ENCODE measurements at regions not wholly inside any gene's neighbourhood (a gene's known extent, or its start where the extent isn't known, plus 50 kb on each side); places are given as distances from the start of the nearest gene placed in this dataset.
"Not testable (repeated sequence)": the region's sequence is repeated elsewhere in the genome, so short reads cannot be mapped to it uniquely, and the experiment has no call there.

DNA sequence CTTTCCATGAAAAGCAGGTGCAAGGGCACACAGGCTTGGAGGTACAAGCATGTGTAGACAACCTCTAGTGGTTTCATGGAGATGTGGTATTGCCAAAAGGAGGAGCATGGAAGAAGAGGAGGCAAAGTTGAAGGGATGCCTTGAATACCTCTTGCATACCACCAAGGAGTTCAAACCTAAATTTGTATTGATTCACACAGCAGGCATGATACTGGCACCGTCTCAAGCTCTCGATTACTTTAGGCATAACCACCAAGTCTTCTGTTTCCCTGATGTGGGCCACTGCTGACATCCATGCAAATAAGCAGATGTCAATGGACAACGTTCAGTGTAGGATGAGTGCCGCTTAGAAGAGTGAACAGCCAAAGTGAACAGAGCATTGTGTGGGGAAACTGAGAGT is 87.1 kb downstream of the SCN11A start:
- no peak for DNase-seq

DNA sequence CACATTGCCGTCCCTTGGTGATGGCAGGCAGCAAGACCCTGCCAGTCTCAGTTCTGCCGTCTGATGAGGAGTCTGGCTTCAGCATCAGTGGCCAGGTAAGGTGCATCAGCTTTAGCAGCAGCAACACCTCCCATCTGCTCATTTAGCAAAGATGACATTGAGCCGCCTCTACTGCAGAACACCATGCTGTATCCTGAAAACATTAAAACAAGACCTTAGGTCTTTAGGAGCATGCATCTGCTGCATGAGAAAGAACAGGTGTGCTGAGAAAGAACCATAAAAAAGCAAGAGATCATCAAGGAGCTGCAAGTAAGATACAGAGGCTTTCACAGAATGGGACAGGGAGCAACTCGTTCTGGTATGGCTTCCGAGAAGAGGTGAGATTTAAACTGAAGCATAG is 87.5 kb downstream of the SCN11A start:
- no peak for DNase-seq

DNA sequence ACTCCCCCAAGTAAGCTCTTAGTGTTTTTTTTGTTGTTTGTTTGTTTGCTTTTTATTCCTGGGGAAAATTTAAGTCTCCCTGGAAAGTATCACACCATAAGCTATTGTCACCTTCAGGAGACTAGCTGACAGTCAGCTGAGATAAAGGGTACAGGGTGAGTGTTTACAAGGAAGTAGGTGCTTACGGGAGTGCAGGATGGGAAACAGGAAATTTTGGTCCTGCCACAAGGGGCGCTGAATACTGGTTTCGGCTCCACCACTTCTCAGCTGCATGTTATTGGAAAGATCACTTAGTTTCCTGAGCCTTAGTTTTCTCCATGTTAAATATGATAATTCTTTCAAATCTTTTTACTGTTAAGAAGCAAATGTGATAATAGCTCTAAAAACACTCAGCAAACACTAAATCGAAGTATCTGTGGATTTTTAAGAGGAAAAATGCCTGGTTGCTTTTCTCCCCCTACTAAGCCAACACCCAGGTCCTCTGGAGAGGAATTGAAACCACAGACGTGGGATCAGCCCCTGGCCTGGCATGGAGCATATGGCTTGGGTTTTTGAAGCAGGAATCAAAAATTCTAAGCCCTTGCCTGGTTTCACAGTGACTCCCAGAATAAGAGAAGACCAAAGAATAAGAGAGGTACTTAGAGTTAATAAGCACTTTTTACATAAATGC is 90.7 kb downstream of the SCN11A start:
- DNase-seq: no peak

DNA sequence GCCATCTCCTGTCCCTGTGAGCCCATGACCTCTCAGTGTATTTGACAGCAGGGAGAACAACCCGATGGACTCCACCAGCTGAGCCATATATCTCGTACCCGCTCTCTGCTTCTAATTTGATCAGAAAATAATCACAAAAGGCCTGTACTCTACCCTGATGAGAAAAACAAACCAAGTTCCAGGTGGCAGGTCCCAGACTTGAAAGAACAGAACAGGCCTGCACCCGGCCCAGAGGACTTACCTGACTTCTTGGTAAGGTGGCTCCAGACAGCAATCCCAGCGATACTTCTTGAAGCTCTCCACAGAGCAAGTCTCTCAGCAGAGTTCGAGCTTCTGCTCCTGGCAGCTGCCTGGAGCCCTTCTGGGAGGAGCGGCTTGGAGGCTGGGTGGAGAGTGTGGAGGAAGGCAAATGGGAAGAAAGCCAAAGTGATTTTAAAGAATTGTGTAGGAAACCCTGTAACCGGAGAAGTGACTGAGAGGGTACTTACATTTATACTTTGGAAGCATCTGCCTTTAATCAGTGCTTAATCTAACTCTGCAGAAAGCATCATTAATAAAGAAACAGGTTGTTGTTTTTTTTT is 91.6 kb downstream of the SCN11A start:
- DNase-seq: no peak

DNA sequence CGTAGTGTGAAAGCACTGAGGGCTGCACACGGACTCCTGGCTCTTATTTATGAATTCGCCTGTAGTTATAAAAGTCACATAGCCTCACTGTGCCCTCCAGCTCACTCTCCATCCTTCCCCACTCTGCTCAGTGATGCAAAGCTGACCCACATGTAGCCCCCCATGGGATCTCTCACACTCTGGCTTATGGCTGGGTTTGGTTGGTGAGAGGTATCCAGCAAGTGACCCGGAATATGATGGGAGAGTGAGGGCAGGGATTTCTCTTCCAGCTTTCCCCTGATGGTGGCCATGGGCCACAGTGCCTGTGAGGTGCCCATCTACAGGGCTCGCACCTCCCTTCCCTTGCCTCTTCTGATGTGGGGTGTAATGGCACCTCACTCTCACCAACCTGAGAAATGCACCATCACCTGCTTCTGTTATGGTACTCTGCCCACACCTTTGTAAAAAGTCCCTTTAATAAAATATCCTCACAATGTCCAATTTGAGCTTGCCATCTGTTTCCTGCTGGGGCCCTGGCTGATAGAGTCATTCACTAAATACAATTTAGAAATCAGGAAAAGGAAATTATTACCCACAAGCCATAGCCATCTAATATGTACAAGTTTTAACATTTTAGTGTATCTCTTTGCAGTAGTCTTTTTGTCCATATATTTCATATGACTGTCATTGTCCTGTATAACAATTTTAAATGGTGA is 93.6 kb downstream of the SCN11A start:
- no peak for DNase-seq

DNA sequence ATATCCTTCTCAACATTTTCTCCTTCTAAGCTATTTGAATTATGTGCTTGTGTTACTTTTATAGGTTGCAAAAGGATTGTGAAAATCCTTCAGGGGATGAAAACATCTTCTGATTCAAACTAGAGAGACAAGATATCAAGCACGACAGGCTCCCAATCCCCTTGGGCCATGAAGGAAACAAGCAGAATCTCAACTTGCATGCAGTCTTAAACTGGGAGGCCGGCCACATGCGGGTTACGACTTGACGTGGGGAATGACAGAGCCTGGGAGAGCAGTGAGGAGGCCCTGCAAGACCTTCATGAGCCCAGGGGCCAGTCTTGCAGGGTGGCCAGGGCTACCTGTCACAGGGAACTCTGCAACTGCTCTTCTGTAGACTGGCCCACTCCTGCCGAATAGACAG is 94.4 kb downstream of the SCN11A start:
- no peak for DNase-seq

DNA sequence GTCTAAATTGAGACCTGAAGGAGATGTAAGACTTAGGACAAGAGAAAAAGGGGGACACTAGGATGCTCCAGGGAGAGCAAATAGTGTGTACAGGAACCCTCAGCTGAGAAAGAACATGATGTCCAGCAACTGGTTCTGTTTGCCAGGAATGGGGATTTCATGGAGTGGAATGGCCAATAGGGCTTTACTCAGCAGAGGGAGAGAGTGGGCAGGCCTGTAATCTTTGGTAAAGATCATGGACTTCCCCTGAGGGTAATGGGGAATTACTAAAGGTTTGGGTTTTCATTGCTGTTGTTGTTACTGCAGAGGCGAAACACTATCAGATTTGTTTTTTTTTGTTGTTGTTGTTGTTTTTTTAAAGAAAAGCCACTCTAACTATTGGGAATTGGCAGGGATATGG is 99.0 kb downstream of the SCN11A start:
- DNase-seq: no peak

DNA sequence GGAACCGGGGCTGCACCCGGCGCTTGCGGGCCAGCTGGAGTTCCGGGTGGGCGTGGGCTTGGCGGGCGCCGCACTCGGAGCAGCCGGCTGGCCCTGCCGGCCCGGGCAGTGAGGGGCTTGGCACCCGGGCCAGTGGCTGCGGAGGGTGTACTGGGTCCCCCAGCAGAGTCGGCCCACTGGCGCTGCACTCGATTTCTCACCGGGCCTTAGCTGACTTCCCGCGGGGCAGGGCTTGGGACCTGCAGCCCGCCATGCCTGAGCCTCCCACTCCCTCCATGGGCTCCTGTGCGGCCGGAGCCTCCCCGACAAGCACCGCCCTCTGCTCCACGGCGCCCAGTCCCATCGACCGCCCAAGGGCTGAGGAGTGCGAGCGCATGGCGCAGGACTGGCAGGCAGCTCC is 100.6 kb downstream of the SCN11A start:
- not testable (repeated sequence) for DNase-seq

DNA sequence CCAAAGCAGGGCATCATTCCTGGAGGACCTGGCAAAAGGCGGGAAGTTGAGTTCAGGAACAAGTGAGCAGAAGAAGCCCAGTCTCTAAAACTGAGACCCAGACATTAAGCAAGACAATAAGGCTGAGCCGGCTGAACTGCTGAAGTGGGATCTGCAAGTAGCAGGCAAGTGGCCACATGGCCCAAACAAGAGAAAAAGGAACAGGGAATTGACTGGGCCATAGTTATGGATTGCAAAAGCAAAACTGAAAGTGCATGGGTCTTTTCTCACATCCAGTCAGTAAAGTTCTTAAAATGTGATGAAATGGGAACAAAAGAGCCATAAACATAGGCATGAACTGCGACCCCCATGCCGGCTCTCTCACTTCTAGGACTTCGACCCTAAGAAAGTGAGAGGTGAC is 101.2 kb downstream of the SCN11A start:
- no peak for DNase-seq

DNA sequence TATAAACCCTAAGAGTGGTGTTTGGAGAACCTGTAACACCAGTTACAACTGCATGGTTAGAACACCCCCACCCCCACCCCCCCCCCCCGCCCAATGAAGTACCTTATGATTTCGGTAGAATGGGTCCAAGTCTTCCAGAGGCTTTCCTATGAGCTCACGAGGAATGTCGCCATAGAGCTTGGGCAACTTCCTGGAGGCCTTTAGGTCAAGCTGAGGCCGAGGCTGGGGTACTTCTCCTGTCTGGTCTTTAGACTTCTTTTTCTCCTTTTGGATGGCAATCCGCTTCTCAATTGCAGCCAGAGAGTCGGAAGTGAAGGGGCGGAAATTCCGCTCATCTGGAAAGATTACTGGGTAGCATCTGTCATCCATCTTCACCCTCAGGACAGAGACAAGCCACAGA is 101.8 kb downstream of the SCN11A start:
- no peak for DNase-seq

DNA sequence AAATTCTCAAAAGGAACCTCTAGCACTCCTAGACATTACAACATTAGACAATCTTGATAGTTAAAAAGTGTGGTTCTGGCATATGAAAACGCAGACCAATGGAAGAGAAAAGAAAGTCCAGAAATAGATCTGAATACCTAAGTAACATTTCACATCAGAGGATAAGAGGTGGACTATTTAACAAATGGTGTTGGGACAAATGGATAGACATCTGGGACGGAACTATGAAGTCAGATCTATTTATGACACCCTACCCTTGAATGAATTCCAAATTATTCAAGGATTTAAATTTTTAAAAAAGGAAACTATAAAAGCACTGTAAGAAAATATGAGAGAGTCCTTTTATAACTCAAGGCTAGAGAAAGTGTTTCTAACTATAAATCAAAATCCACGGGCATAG is 111.3 kb downstream of the SCN11A start:
- no peak for DNase-seq

DNA sequence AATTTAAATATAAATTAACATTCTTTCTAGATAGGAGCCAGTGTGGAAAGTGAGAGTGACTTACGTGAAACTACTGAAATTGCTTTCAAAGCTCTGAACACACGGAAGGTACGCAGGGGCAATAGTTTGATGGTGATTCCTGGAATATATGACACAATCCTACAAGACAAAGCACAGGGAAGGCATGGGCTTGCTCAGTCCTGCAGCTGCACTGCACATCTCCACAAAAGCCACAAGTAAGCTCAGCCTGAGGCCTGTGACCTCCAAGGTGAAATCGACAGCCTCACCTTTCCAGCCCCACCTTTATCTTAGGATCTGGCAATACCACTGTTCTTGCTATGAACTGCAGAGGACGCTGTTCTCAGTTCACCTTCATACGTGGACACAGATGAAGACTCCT is 109.3 kb upstream of the SCN10A start:
- DNase-seq: no peak

DNA sequence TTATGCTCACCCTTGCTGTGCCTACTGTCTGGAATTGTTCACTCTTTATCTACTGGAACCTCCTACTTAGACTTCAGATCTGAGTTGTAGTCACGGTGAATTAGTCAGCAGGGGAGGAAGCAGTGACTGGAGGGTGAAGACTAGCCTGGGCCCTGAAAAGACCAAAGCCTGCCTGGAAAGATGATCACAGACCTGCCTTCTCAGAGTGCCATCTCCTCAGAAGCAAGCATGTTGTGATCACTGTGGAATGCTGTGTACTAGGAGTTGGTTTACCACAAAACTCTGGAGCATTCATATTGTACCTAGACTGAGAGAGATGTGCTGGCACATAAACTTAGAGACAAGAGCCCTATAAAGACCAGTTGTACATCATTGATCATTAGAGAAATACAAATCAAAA is 100.7 kb upstream of the SCN10A start:
- no peak for DNase-seq

DNA sequence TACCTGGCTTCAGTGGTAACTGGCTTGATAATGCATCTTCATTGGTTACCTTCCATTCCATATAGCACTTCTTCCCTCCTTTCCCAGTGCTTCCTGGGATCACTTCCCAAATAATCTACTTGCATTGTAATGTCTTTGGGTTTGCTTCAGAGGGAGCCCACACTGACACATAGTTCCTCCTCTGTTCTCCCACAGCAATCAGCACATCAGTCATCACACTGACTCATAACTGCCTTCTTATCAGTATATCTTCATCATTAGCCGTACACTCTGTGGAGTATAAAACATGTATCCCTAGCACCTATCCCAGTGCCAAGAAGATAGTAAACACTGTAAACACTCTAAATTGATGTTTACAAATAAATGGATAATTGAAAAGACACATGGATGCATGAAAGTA is 91.4 kb upstream of the SCN10A start:
- no peak for DNase-seq

DNA sequence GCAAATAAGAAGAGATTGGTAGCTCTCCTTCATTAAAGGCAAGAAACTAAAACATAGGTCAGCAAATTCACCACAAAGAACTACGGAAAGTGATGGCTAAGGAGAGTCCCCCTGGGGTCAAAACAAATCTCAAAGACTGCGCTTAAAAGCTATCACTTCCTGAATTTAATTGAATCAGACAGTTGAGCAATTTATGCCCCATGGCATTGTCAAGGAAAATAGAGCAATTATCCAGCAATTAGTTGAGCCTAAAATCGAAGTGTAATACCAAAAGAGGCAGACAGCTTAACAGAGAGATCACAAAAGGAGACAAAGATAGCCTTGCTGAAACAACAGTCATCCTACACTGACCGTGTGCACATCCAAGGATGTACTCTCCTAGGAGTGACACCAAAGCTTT is 74.4 kb upstream of the SCN10A start:
- no peak for DNase-seq

DNA sequence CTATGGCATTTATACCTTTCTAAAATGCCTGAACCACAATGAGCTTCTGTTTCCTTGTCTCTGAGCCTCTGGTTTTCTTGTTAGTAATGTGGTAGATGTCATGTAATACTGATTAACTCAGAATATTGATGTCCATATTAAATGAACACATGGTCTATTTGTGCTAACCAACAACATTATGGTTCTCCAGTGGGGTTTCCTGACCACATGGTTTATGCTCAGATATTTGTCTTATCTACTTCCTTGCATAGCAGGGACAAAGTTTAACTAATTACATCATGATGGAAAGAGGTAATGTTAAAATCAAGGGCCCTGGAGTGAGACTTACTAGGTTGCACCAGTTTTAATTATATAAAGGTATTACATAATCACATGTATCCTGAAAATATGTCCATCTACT is 62.6 kb upstream of the SCN10A start:
- no peak for DNase-seq
